RWPE1 (cell line): ENCODE measurements at regions not wholly inside any gene's neighbourhood (a gene's known extent, or its start where the extent isn't known, plus 50 kb on each side); places are given as distances from the start of the nearest gene placed in this dataset.

Experiments
- CTCF ChIA-PET: fragments of 350-600 bp; sonication (Branson Sonifier 250); formaldehyde crosslinking; extraction: SDS; loops from one replicate; lab custom pipeline; 2021; lab: Yijun Ruan, JAX
- POLR2A ChIA-PET: fragments of 400-600 bp; formaldehyde crosslinking; extraction: SDS; loops from one replicate; lab custom pipeline; 2020; ENCODE audit warnings: antibody characterized with exemption; ENCODE audit not compliant: low non-redundant PET; lab: Yijun Ruan, JAX
- DNase-seq: peaks from one replicate; pipeline ENCODE4 v3.0.0; 2012; ENCODE audit warnings: low spot score
- H3K27ac ChIP-seq: fragments of 450-650 bp; 2 replicates; pipeline ENCODE4 v1.5.1; 2017
- CTCF ChIP-seq: fragments of 450-650 bp; conservative IDR thresholded peaks from 2 replicates; pipeline ENCODE4 v1.5.1; 2017; ENCODE audit warnings: low read depth, mild to moderate bottlenecking

GRCh38 chr3:17985658-17986347, 243.4 kb upstream of the TBC1D5 start:
- CTCF ChIA-PET = no interaction called here

GRCh38 chr3:17983106-17983505, 240.7 kb upstream of the TBC1D5 start:
- no peak overlapping the region for H3K27ac ChIP-seq
- CTCF ChIA-PET = interaction anchor here (0.6 kb wide), 1 partner anchor 72 kb away, joined by 3 read pairs; no protein-coding TSS in a partner anchor
- DNase-seq = no peak
- no peak for TF ChIP-seq CTCF
- POLR2A ChIA-PET = no interaction called here

More at GRCh38 chr3:17985658-17986347, 243.4 kb upstream of the TBC1D5 start:
- DNase-seq = no peak
- no peak for TF ChIP-seq CTCF
- no peak overlapping the region for H3K27ac ChIP-seq
- POLR2A ChIA-PET = no interaction called here

GRCh38 chr3:17982211-17982880, 239.9 kb upstream of the TBC1D5 start:
- DNase-seq = no peak
- POLR2A ChIA-PET = no interaction called here
- no peak for TF ChIP-seq CTCF
- H3K27ac ChIP-seq = no peak overlapping the region
- CTCF ChIA-PET = no interaction called here

GRCh38 chr3:17980863-17981262, 238.4 kb upstream of the TBC1D5 start:
- CTCF ChIA-PET = no interaction called here
- no peak overlapping the region for H3K27ac ChIP-seq

GRCh38 chr3:17979911-17980310, 237.5 kb upstream of the TBC1D5 start:
- POLR2A ChIA-PET = no interaction called here
- no peak for DNase-seq
- no peak overlapping the region for H3K27ac ChIP-seq
- TF ChIP-seq CTCF = no peak
- CTCF ChIA-PET = no interaction called here

More at GRCh38 chr3:17980863-17981262, 238.4 kb upstream of the TBC1D5 start:
- POLR2A ChIA-PET = no interaction called here
- no peak for DNase-seq
- TF ChIP-seq CTCF = no peak

GRCh38 chr3:17979252-17979651, 236.8 kb upstream of the TBC1D5 start:
- ChIA-PET CTCF (no interaction called here), POLR2A (no interaction called here)
- no peak for TF ChIP-seq CTCF
- no peak for DNase-seq
- no peak overlapping the region for H3K27ac ChIP-seq
